ENCODE measurements at regions not wholly inside any gene's neighbourhood (a gene's known extent, or its start where the extent isn't known, plus 50 kb on each side); places are given as distances from the start of the nearest gene placed in this dataset.

DNA sequence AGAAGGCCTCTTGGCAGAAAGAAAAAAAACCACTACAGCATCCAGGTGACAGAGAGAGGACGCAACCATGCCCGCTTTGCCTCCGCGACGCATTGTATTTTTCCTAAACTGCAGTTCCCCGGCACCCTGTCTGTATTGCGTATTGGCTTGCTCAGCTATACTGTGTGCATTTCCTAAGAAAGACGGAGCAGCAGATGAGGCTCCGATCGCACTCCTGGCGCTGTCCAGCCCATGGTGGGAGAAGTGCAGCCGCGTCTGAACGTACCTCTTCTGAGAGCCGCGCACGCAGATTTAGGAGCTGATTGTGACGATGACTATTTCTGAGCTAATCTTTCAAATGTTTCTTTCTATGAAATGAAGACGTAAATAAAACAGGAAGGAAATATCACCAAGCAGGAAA, 366.5 kb downstream of the IRX1 start:
- no peak for DNase-seq

DNA sequence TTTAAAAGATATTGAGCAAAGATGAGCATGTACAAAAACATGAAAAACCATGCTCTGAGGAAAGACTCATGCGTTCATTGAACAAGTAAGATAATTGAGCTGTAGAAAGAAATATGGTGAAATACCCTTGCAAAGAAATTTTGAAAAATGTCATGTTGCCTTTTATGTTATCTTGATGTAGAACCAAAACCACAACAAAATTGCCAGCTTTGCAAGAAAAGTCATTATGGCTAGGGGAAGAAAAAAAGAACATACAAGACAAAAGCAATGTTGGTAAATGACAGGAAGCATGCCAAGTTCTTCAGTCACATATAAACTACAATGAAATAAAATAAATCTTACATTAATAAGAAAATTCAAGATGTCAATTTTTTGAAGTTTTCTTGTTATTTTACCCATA, 368.0 kb downstream of the IRX1 start:
- Histone ChIP-seq H3K4me1 (ENCODE audit: control insufficient read depth, low read depth, low read length) (no peaks in the 10 kb centered on the region), H2BK120ac (ENCODE audit: low read depth, low read length) (no peak overlapping the region), H3K79me1 (ENCODE audit: low read length) (no peaks in the 10 kb centered on the region), H2BK15ac (replicated peaks; ENCODE audit: low read depth) (no peak overlapping the region), H3K9ac (ENCODE audit: low read length) (no peak overlapping the region), H3K27ac (ENCODE audit: low read depth, low read length) (no peak overlapping the region), H3K56ac (ENCODE audit: low read length) (no peak overlapping the region), H3K4ac (ENCODE audit: low read depth, low read length) (no peak overlapping the region), H3K18ac (ENCODE audit: low read length) (no peak overlapping the region), H3K4me2 (ENCODE audit: low read length) (no peak overlapping the region), H3K36me3 (ENCODE audit: control insufficient read depth, insufficient read depth, low read length) (no peaks in the 10 kb centered on the region), H4K5ac (ENCODE audit: low read length) (no peak overlapping the region), H4K8ac (ENCODE audit: low read depth, low read length) (no peak overlapping the region), H2AK5ac (ENCODE audit: low read length) (no peak overlapping the region), H3K4me3 (ENCODE audit: low read length) (no peak overlapping the region), H2BK5ac (ENCODE audit: low read length) (no peak overlapping the region), H3K27me3 (ENCODE audit: insufficient read depth, low read length, poor library complexity) (no peaks in the 10 kb centered on the region), H3K79me2 (ENCODE audit: control insufficient read depth, insufficient read depth, low read length) (no peaks in the 10 kb centered on the region), H3K23ac (ENCODE audit: low read length) (no peak overlapping the region)
- no peak for DNase-seq
- WGBS (ENCODE audit: extremely low coverage, insufficient coverage, low lambda C conversion rate), result no CpG with 5 or more reads among the region's 1 CpG

More for the DNA sequence above, 366.5 kb downstream of the IRX1 start:
- H3K4me2 ChIP-seq (ENCODE audit: low read length), result no peak overlapping the region
- H3K4me3 ChIP-seq (ENCODE audit: low read length), result no peak overlapping the region
- H4K5ac ChIP-seq (ENCODE audit: low read length), result no peak overlapping the region
- H2BK5ac ChIP-seq (ENCODE audit: low read length), result no peak overlapping the region
- H3K9ac ChIP-seq (ENCODE audit: low read length), result no peak overlapping the region
- WGBS (ENCODE audit: extremely low coverage, insufficient coverage, low lambda C conversion rate), result no CpG with 5 or more reads among the region's 19 CpGs
- no peaks in the 10 kb centered on the region for H3K79me1 ChIP-seq (ENCODE audit: low read length)
- H3K27ac ChIP-seq (ENCODE audit: low read depth, low read length), result no peak overlapping the region
- no peak overlapping the region for H2AK5ac ChIP-seq (ENCODE audit: low read length)
- no peaks in the 10 kb centered on the region for H3K36me3 ChIP-seq (ENCODE audit: control insufficient read depth, insufficient read depth, low read length)
- H2BK120ac ChIP-seq (ENCODE audit: low read depth, low read length), result no peak overlapping the region
- no peaks in the 10 kb centered on the region for H3K27me3 ChIP-seq (ENCODE audit: insufficient read depth, low read length, poor library complexity)
- H3K56ac ChIP-seq (ENCODE audit: low read length), result no peak overlapping the region
- H3K4ac ChIP-seq (ENCODE audit: low read depth, low read length), result no peak overlapping the region
- no peak overlapping the region for H4K8ac ChIP-seq (ENCODE audit: low read depth, low read length)
- H3K18ac ChIP-seq (ENCODE audit: low read length), result no peak overlapping the region
- no peak overlapping the region for H3K23ac ChIP-seq (ENCODE audit: low read length)
- no peak overlapping the region for H2BK15ac ChIP-seq (replicated peaks; ENCODE audit: low read depth)
- no peaks in the 10 kb centered on the region for H3K4me1 ChIP-seq (ENCODE audit: control insufficient read depth, low read depth, low read length)
- no peaks in the 10 kb centered on the region for H3K79me2 ChIP-seq (ENCODE audit: control insufficient read depth, insufficient read depth, low read length)

DNA sequence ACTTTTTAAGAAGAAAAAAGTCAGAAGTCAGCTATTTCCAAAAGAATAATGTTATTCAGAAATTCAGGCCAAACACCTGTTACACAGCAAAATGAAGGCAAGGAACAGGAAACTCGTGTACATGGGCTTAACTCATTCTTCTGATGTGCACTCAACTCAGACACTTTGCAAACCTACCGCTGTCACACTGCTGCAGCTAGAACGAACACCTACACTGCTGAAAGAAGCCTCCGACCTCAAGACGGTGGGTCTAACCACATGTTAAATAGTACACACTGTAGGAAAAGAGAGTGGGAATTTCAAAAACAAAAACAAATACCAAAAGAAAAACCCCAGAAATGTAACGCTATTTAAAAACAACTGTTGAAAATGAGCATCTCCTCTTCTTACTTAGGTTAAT, 384.5 kb downstream of the IRX1 start:
- Histone ChIP-seq H2AK5ac (ENCODE audit: low read length) (no peak overlapping the region), H4K8ac (ENCODE audit: low read depth, low read length) (no peak overlapping the region), H3K79me1 (ENCODE audit: low read length) (no peaks in the 10 kb centered on the region)

DNA sequence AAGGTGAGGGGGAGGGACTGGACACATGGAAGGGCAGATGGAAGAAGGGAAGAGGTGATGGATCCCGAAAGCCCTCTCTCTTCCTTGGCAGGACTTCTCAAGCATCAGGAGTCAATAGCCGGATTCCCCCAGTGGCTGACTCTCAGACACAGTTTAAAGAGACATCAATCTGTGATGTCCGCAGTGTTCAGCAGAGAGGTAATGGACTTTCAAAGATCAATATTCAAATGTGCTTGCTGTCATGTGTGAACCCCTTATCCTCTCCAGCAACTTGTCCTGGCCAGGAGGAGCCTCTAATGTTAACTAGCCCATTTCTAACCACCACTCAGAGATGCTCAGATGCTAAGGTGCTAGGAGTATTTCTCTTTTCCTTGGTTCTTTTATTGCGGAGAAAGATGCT, 392.2 kb downstream of the IRX1 start:
- H3K56ac ChIP-seq (ENCODE audit: low read length), result no peak overlapping the region
- no peak overlapping the region for H2AK5ac ChIP-seq (ENCODE audit: low read length)
- H3K4me2 ChIP-seq (ENCODE audit: low read length), result no peak overlapping the region
- no peaks in the 10 kb centered on the region for H3K27me3 ChIP-seq (ENCODE audit: insufficient read depth, low read length, poor library complexity)
- no peak overlapping the region for H3K4ac ChIP-seq (ENCODE audit: low read depth, low read length)
- no peak overlapping the region for H2BK120ac ChIP-seq (ENCODE audit: low read depth, low read length)
- H3K18ac ChIP-seq (ENCODE audit: low read length), result no peak overlapping the region
- H2BK15ac ChIP-seq (replicated peaks; ENCODE audit: low read depth), result no peak overlapping the region
- no peaks in the 10 kb centered on the region for H3K79me2 ChIP-seq (ENCODE audit: control insufficient read depth, insufficient read depth, low read length)
- no peak overlapping the region for H3K9ac ChIP-seq (ENCODE audit: low read length)
- no peak overlapping the region for H4K5ac ChIP-seq (ENCODE audit: low read length)
- DNase-seq, result no peak
- no peaks in the 10 kb centered on the region for H3K79me1 ChIP-seq (ENCODE audit: low read length)
- no peak overlapping the region for H3K23ac ChIP-seq (ENCODE audit: low read length)
- H4K8ac ChIP-seq (ENCODE audit: low read depth, low read length), result no peak overlapping the region
- H3K4me1 ChIP-seq (ENCODE audit: control insufficient read depth, low read depth, low read length), result no peaks in the 10 kb centered on the region
- WGBS (ENCODE audit: extremely low coverage, insufficient coverage, low lambda C conversion rate), result no CpG with 5 or more reads among the region's 4 CpGs
- no peak overlapping the region for H3K4me3 ChIP-seq (ENCODE audit: low read length)
- no peaks in the 10 kb centered on the region for H3K36me3 ChIP-seq (ENCODE audit: control insufficient read depth, insufficient read depth, low read length)
- H3K27ac ChIP-seq (ENCODE audit: low read depth, low read length), result no peak overlapping the region
- H2BK5ac ChIP-seq (ENCODE audit: low read length), result no peak overlapping the region

More for the DNA sequence above, 384.5 kb downstream of the IRX1 start:
- no peak overlapping the region for H3K27ac ChIP-seq (ENCODE audit: low read depth, low read length)
- no peak overlapping the region for H2BK120ac ChIP-seq (ENCODE audit: low read depth, low read length)
- no CpG with 5 or more reads among the region's 6 CpGs for WGBS (ENCODE audit: extremely low coverage, insufficient coverage, low lambda C conversion rate)
- H2BK15ac ChIP-seq (replicated peaks; ENCODE audit: low read depth), result no peak overlapping the region
- H3K4me2 ChIP-seq (ENCODE audit: low read length), result no peak overlapping the region
- H3K4me3 ChIP-seq (ENCODE audit: low read length), result no peak overlapping the region
- H3K79me2 ChIP-seq (ENCODE audit: control insufficient read depth, insufficient read depth, low read length), result no peaks in the 10 kb centered on the region
- no peak overlapping the region for H2BK5ac ChIP-seq (ENCODE audit: low read length)
- H3K36me3 ChIP-seq (ENCODE audit: control insufficient read depth, insufficient read depth, low read length), result no peaks in the 10 kb centered on the region
- H4K5ac ChIP-seq (ENCODE audit: low read length), result no peak overlapping the region
- H3K18ac ChIP-seq (ENCODE audit: low read length), result no peak overlapping the region
- H3K23ac ChIP-seq (ENCODE audit: low read length), result no peak overlapping the region
- no peak for DNase-seq
- no peak overlapping the region for H3K9ac ChIP-seq (ENCODE audit: low read length)
- H3K56ac ChIP-seq (ENCODE audit: low read length), result no peak overlapping the region
- H3K27me3 ChIP-seq (ENCODE audit: insufficient read depth, low read length, poor library complexity), result no peaks in the 10 kb centered on the region
- no peak overlapping the region for H3K4ac ChIP-seq (ENCODE audit: low read depth, low read length)
- no peaks in the 10 kb centered on the region for H3K4me1 ChIP-seq (ENCODE audit: control insufficient read depth, low read depth, low read length)

DNA sequence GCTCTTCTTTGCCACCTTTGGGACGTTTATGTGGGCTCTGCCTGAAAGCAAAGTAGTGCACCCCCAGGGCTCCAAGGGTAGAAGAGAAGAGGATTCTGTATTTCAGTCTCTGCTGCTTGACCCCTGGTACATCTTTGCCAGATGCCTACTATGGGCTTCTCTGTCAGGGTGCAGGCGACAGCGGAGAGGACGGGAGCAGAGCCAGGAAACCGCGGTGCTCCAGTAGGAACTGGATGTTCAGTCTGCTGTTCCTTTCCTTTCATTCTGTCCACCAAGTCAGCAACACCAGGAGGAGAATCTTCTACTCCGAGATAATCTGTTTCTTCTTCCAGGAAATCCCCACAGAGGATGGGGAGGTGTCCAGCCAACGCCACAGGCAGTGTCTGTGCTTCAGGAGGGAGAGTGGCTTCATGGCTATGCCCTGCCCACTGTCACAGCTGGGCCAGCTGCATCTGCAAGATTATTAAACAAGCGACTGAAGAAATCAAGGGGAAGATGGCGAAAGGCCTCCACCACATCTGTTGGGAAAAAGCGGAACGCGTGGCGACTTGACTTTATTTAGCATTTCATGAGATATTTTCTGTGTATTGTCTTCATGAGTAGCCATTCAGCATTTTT, 398.3 kb downstream of the IRX1 start:
- DNase-seq, result no peak
- no peak overlapping the region for H3K4me2 ChIP-seq (ENCODE audit: low read length)

DNA sequence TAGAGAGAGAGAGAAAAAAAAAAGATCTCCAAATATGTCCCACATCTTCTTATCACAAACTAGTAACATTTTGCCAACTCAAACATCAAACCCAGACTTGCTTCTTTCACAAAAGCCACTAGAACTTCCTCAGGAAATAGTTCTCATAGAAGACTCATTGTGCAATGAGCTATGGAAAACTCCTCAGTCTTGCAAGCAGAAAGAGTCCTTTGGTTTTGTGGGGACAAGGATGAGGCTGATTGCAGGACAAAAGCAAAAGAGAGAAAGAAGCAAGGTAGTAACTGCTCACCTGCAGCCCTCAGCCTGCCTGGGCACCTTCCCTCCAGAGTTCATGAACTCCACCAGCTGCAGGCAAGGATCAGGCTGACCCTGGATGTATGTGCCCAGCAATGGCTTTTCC, 399.0 kb downstream of the IRX1 start:
- Histone ChIP-seq H3K56ac (ENCODE audit: low read length) (no peak overlapping the region), H3K4me3 (ENCODE audit: low read length) (no peak overlapping the region), H4K8ac (ENCODE audit: low read depth, low read length) (no peak overlapping the region), H2BK5ac (ENCODE audit: low read length) (no peak overlapping the region), H3K79me1 (ENCODE audit: low read length) (no peaks in the 10 kb centered on the region), H4K5ac (ENCODE audit: low read length) (no peak overlapping the region), H3K9ac (ENCODE audit: low read length) (no peak overlapping the region), H2BK120ac (ENCODE audit: low read depth, low read length) (no peak overlapping the region), H3K4ac (ENCODE audit: low read depth, low read length) (no peak overlapping the region), H3K4me1 (ENCODE audit: control insufficient read depth, low read depth, low read length) (no peaks in the 10 kb centered on the region), H2AK5ac (ENCODE audit: low read length) (no peak overlapping the region), H3K27ac (ENCODE audit: low read depth, low read length) (no peak overlapping the region), H2BK15ac (replicated peaks; ENCODE audit: low read depth) (no peak overlapping the region), H3K23ac (ENCODE audit: low read length) (no peak overlapping the region), H3K4me2 (ENCODE audit: low read length) (no peak overlapping the region), H3K18ac (ENCODE audit: low read length) (no peak overlapping the region), H3K36me3 (ENCODE audit: control insufficient read depth, insufficient read depth, low read length) (no peaks in the 10 kb centered on the region), H3K79me2 (ENCODE audit: control insufficient read depth, insufficient read depth, low read length) (no peaks in the 10 kb centered on the region), H3K27me3 (ENCODE audit: insufficient read depth, low read length, poor library complexity) (no peaks in the 10 kb centered on the region)
- no peak for DNase-seq

More for the DNA sequence above, 398.3 kb downstream of the IRX1 start:
- no peak overlapping the region for H4K8ac ChIP-seq (ENCODE audit: low read depth, low read length)
- no peaks in the 10 kb centered on the region for H3K79me2 ChIP-seq (ENCODE audit: control insufficient read depth, insufficient read depth, low read length)
- WGBS (ENCODE audit: extremely low coverage, insufficient coverage, low lambda C conversion rate), result no CpG with 5 or more reads among the region's 14 CpGs
- no peaks in the 10 kb centered on the region for H3K79me1 ChIP-seq (ENCODE audit: low read length)
- H3K27ac ChIP-seq (ENCODE audit: low read depth, low read length), result no peak overlapping the region
- no peaks in the 10 kb centered on the region for H3K27me3 ChIP-seq (ENCODE audit: insufficient read depth, low read length, poor library complexity)
- no peak overlapping the region for H4K5ac ChIP-seq (ENCODE audit: low read length)
- H2BK15ac ChIP-seq (replicated peaks; ENCODE audit: low read depth), result no peak overlapping the region
- no peaks in the 10 kb centered on the region for H3K36me3 ChIP-seq (ENCODE audit: control insufficient read depth, insufficient read depth, low read length)
- no peak overlapping the region for H3K9ac ChIP-seq (ENCODE audit: low read length)
- H3K4me3 ChIP-seq (ENCODE audit: low read length), result no peak overlapping the region
- no peak overlapping the region for H2BK120ac ChIP-seq (ENCODE audit: low read depth, low read length)
- H3K4me1 ChIP-seq (ENCODE audit: control insufficient read depth, low read depth, low read length), result no peaks in the 10 kb centered on the region
- no peak overlapping the region for H2AK5ac ChIP-seq (ENCODE audit: low read length)
- no peak overlapping the region for H3K56ac ChIP-seq (ENCODE audit: low read length)
- H3K23ac ChIP-seq (ENCODE audit: low read length), result no peak overlapping the region
- no peak overlapping the region for H2BK5ac ChIP-seq (ENCODE audit: low read length)
- H3K18ac ChIP-seq (ENCODE audit: low read length), result no peak overlapping the region
- H3K4ac ChIP-seq (ENCODE audit: low read depth, low read length), result no peak overlapping the region
